Chondrocyte (in vitro differentiated cells): ENCODE measurements at regions not wholly inside any gene's neighbourhood (a gene's known extent, or its start where the extent isn't known, plus 50 kb on each side); places are given as distances from the start of the nearest gene placed in this dataset.

ENCODE experiments used
- DNase-seq: peaks from one replicate; pipeline ENCODE4 v3.0.0; 2021; ENCODE audit warnings: mixed read lengths, low spot score
- H3K27ac Mint-ChIP-seq: one replicate; pipeline ENCODE4 v1.8.0; 2021; ENCODE audit warnings: mild to moderate bottlenecking, moderate library complexity, mixed read lengths; ENCODE audit not compliant: unreplicated experiment
- H3K27me3 Mint-ChIP-seq: 2 replicates; pipeline ENCODE4 v1.8.0; 2021; ENCODE audit warnings: low read depth, mixed read lengths
- H3K36me3 Mint-ChIP-seq: 2 replicates; pipeline ENCODE4 v1.8.0; 2021; ENCODE audit warnings: low read depth, mixed read lengths
- H3K4me1 Mint-ChIP-seq: 2 replicates; pipeline ENCODE4 v1.8.0; 2021; ENCODE audit warnings: low read depth, mild to moderate bottlenecking, mixed read lengths
- H3K4me3 Mint-ChIP-seq: one replicate; pipeline ENCODE4 v1.8.0; 2021; ENCODE audit warnings: mild to moderate bottlenecking, moderate library complexity, mixed read lengths; ENCODE audit not compliant: unreplicated experiment
- H3K9me3 Mint-ChIP-seq: 2 replicates; pipeline ENCODE4 v1.8.0; 2021; ENCODE audit warnings: low read depth, mixed read lengths
- CTCF ChIP-seq: fragments of 200-600 bp; sonication (generic); IDR thresholded peaks from 2 replicates; pipeline ENCODE4 v1.5.0; 2021; ENCODE audit warnings: antibody characterized with exemption, mild to moderate bottlenecking, moderate library complexity

- Mint-ChIP-seq H3K4me1 (no peaks in the 10 kb centered on the region), H3K27me3 (no peaks in the 10 kb centered on the region)
Measured at GRCh38 chr13:84131249-84131648, 249.0 kb upstream of the SLITRK1 start.

DNA sequence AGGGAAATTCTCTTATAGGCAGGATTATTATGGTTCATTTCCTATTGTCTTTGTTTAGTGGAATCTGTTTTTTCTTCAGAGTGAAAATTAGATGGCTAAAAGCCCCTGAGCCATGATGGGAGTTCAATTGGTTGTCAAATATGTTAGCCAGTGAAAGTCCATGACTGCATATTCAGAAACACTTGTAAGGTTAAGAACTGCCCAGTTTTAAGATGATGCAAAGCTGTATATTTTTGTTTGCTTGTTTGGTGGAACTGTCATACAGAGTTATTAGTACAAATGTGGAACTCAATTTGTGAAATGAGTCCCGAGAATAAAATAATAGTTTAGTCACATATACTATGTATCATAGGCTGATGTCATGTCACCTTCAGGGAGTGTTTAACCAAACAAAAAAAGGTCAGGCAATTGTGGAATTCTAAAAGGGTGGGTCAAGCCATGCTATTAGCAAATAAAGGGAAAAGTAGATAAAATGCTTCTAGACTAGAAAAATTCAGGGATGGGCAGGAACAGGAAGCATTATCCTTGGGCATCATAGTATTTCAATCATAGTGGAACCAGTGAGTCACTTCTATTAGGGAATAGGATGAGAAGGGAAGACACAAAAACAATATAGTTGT is 248.3 kb upstream of the SLITRK1 start:
- Mint-ChIP-seq H3K27ac (no peak overlapping the region), H3K27me3 (no peaks in the 10 kb centered on the region), H3K4me3 (no peak overlapping the region), H3K4me1 (no peaks in the 10 kb centered on the region), H3K9me3 (no peaks in the 10 kb centered on the region), H3K36me3 (no peaks in the 10 kb centered on the region)
- no peak for TF ChIP-seq CTCF
- no peak for DNase-seq

More at GRCh38 chr13:84131249-84131648, 249.0 kb upstream of the SLITRK1 start:
- H3K9me3 Mint-ChIP-seq = no peaks in the 10 kb centered on the region
- TF ChIP-seq CTCF = no peak
- H3K36me3 Mint-ChIP-seq = no peaks in the 10 kb centered on the region
- H3K27ac Mint-ChIP-seq = no peak overlapping the region
- H3K4me3 Mint-ChIP-seq = no peak overlapping the region
- DNase-seq = no peak

DNA sequence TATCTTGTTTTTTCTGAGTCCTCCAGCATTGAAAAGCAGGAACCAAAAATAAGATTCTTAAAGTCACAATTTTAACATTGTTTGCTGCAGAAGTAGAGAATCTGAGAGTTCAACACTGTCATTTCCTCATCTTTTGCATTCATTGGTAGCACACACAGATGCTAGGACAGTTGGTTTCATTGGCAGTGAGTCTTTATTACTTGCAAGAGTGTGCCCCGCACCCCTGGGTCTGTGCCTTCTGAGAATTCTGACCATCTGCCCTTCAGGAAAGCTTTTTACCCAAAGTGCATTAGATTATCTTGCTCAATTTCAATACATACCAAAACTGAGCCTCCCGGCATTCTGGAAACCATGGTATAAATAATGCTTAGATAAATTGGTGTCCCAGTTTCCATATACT is 247.7 kb upstream of the SLITRK1 start:
- Mint-ChIP-seq H3K9me3 (no peaks in the 10 kb centered on the region), H3K27ac (no peak overlapping the region), H3K36me3 (no peaks in the 10 kb centered on the region), H3K27me3 (no peaks in the 10 kb centered on the region), H3K4me3 (no peak overlapping the region), H3K4me1 (no peaks in the 10 kb centered on the region)
- no peak for TF ChIP-seq CTCF
- DNase-seq = no peak

DNA sequence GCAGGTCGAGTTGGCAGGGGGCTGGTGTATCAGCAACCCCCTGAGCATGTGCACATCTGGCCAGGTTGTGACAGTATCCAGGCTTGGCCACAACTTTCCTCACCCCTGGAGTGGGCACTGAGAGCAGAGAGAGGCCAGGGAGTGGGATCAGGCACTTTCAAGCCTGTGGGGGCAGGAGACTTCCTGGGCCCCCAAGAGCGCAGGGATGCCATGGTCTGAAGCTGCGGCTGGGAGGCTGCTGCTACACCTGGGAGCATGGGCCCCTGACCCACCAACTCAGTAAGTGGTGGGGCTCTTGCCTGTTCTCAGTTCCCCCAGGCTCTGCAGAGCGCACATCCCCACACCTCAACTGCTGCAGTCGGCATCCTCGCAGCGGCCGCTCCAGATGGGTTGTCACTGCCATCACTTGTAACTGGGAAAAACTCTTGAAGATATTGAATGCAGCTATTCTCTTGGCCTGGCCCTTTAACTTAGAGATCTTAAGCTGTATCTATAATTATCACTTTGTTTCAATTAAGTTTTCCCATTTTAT is 245.4 kb upstream of the SLITRK1 start:
- no peaks in the 10 kb centered on the region for H3K27me3 Mint-ChIP-seq

GRCh38 chr13:84126671-84127171 is 244.4 kb upstream of the SLITRK1 start:
- Mint-ChIP-seq H3K4me1 (peaks cover 2% of the 10 kb centered on the region), H3K4me3 (no peak overlapping the region), H3K27ac (no peak overlapping the region), H3K36me3 (no peaks in the 10 kb centered on the region), H3K9me3 (no peaks in the 10 kb centered on the region), H3K27me3 (no peaks in the 10 kb centered on the region)
- no peak for DNase-seq
- TF ChIP-seq CTCF = no peak

More for the DNA sequence above, 245.4 kb upstream of the SLITRK1 start:
- H3K36me3 Mint-ChIP-seq = no peaks in the 10 kb centered on the region
- no peak for TF ChIP-seq CTCF
- peak; percentile 63 for DNase-seq
- H3K4me3 Mint-ChIP-seq = no peak overlapping the region
- H3K9me3 Mint-ChIP-seq = no peaks in the 10 kb centered on the region
- no peaks in the 10 kb centered on the region for H3K4me1 Mint-ChIP-seq
- H3K27ac Mint-ChIP-seq = no peak overlapping the region
